Endothelial cell (in vitro differentiated cells): ENCODE measurements at regions not wholly inside any gene's neighbourhood (a gene's known extent, or its start where the extent isn't known, plus 50 kb on each side); places are given as distances from the start of the nearest gene placed in this dataset.

Source experiments
- DNase-seq: peaks from one replicate; pipeline ENCODE4 v3.0.0; 2021; ENCODE audit warnings: low spot score
- H3K27ac Mint-ChIP-seq: one replicate; pipeline ENCODE4 v1.8.0; 2021; ENCODE audit warnings: mixed read lengths, inconsistent platforms; ENCODE audit not compliant: unreplicated experiment
- H3K27me3 Mint-ChIP-seq: one replicate; pipeline ENCODE4 v1.8.0; 2021; ENCODE audit warnings: mild to moderate bottlenecking, moderate library complexity, mixed read lengths, inconsistent platforms; ENCODE audit not compliant: unreplicated experiment
- H3K36me3 Mint-ChIP-seq: one replicate; pipeline ENCODE4 v1.8.0; 2021; ENCODE audit warnings: mild to moderate bottlenecking, low read depth, mixed read lengths, inconsistent platforms; ENCODE audit not compliant: unreplicated experiment
- H3K4me1 Mint-ChIP-seq: one replicate; pipeline ENCODE4 v1.8.0; 2021; ENCODE audit warnings: mild to moderate bottlenecking, mixed read lengths, inconsistent platforms; ENCODE audit not compliant: unreplicated experiment
- H3K4me3 Mint-ChIP-seq: one replicate; pipeline ENCODE4 v1.8.0; 2021; ENCODE audit warnings: mild to moderate bottlenecking, mixed read lengths, inconsistent platforms; ENCODE audit not compliant: unreplicated experiment
- H3K9me3 Mint-ChIP-seq: one replicate; pipeline ENCODE4 v1.8.0; 2021; ENCODE audit warnings: mixed read lengths, inconsistent platforms; ENCODE audit not compliant: unreplicated experiment
- CTCF ChIP-seq: fragments of 200-600 bp; sonication (generic); IDR thresholded peaks from one replicate; pipeline ENCODE4 v1.5.0; 2021; ENCODE audit warnings: antibody characterized with exemption; ENCODE audit not compliant: unreplicated experiment

- Mint-ChIP-seq H3K27me3 (peaks cover 4% of the 10 kb centered on the region), H3K9me3 (no peaks in the 10 kb centered on the region), H3K4me1 (peaks cover 6% of the 10 kb centered on the region)
Observed at GRCh38 chr22:25490896-25491295, 73.6 kb upstream of the GRK3 start.

DNA sequence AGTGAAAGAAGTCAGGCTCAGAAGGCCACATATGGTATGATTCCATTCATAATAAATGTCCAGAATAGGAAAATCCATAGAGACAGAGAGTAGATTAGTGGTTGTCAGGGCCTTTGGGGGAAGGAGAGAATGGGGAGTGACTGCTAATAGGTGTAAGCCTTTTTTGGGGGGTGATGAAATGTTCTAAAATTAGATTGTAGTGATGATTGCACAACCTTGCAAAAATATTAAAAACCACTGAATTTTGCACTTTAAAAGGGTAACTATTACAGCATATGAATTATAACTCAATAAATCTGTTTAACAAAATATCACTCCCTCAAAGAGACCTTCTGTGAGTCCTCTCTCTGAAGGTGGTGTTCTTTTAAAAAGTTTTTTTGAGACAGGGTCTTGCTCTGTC is 72.3 kb upstream of the GRK3 start:
- DNase-seq, result no peak
- H3K4me3 Mint-ChIP-seq, result no peak overlapping the region
- H3K9me3 Mint-ChIP-seq, result no peaks in the 10 kb centered on the region
- H3K36me3 Mint-ChIP-seq, result peaks cover 29% of the 10 kb centered on the region
- peaks cover 4% of the 10 kb centered on the region for H3K27me3 Mint-ChIP-seq
- no peak for TF ChIP-seq CTCF
- H3K27ac Mint-ChIP-seq, result no peak overlapping the region
- peaks cover 6% of the 10 kb centered on the region for H3K4me1 Mint-ChIP-seq

More at GRCh38 chr22:25490896-25491295, 73.6 kb upstream of the GRK3 start:
- Mint-ChIP-seq H3K27ac (no peak overlapping the region), H3K36me3 (peaks cover 34% of the 10 kb centered on the region), H3K4me3 (no peak overlapping the region)
- TF ChIP-seq CTCF, result no peak
- no peak for DNase-seq

DNA sequence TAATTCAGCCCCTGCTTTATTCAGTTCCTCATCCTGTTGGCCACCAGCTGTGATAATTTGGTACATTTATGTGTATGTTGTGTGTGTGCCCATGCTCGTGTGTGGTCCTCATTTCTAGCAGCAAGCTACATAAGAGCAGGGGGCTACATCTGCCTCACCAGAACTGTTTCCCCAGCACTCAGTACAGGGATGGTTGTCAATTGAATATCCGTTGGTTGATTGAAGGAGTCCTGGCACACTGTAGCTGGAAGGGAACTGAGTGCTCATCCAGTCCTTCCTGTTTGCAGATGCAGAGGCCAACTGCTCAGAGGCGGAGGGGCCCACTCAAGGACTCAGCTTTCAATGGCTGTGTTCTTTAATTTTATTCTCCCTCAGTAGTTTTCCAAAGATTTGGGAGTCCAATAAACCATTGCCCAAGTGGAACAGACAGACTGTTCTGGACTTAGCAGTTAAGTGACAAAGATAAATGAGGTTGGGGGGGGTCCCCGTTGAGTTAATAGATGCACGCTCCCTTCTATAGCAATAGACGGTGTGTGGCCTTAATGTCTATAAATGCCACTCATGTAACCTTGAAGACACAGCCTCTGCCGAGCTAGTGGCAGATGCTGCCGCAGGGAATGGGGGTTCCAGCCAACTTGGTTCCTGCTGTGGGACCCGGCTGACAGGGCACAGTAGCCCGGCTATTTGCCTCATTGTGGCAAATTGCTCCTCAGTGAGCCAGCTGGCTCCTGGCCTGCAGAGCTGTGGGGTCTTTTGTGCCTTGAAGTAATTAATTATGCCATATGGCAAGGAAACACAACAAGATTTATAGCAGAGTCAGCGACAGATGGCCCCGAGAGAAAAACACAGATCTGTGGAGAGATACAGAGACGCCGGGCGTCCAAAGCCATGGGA is 71.4 kb upstream of the GRK3 start:
- H3K27me3 Mint-ChIP-seq, result peaks cover 3% of the 10 kb centered on the region
- no peaks in the 10 kb centered on the region for H3K9me3 Mint-ChIP-seq
- peaks cover 22% of the 10 kb centered on the region for H3K36me3 Mint-ChIP-seq
- H3K4me1 Mint-ChIP-seq, result peaks cover 6% of the 10 kb centered on the region
- H3K27ac Mint-ChIP-seq, result no peak overlapping the region
- no peak for DNase-seq
- TF ChIP-seq CTCF, result no peak
- no peak overlapping the region for H3K4me3 Mint-ChIP-seq

GRCh38 chr22:25493794-25494193 is 70.7 kb upstream of the GRK3 start:
- Mint-ChIP-seq H3K27me3 (peaks cover 3% of the 10 kb centered on the region), H3K4me1 (peaks cover 6% of the 10 kb centered on the region), H3K27ac (no peak overlapping the region), H3K9me3 (no peaks in the 10 kb centered on the region), H3K4me3 (no peak overlapping the region), H3K36me3 (peaks cover 21% of the 10 kb centered on the region)
- TF ChIP-seq CTCF, result no peak
- no peak for DNase-seq

DNA sequence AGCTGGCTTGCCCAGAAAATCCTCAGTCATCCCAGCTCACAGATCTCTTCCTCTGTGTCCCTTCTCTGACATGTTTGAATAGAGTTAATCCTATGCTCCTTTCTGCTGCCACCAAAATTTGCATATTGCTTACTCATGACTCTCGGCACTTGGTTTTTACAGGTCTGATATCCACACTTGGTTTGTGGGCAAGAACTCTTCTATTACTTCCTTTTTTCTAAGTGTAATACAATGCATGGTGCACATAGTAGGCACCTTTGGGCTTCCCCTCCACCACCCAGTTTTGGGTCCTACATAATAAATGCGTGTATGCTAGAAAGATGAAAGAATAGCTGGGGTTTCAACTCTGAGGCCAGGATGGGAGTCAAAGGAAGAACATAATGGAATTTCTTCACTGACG is 69.7 kb upstream of the GRK3 start:
- H3K9me3 Mint-ChIP-seq, result no peaks in the 10 kb centered on the region
- TF ChIP-seq CTCF, result no peak
- H3K36me3 Mint-ChIP-seq, result peaks cover 14% of the 10 kb centered on the region
- no peak for DNase-seq
- H3K4me3 Mint-ChIP-seq, result peak overlapping the region; percentile 49
- no peak overlapping the region for H3K27ac Mint-ChIP-seq
- H3K4me1 Mint-ChIP-seq, result peaks cover 6% of the 10 kb centered on the region
- H3K27me3 Mint-ChIP-seq, result peaks cover 3% of the 10 kb centered on the region
